ENCODE measurements at regions not wholly inside any gene's neighbourhood (a gene's known extent, or its start where the extent isn't known, plus 50 kb on each side); places are given as distances from the start of the nearest gene placed in this dataset.

GRCh38 chr12:111169032-111169431, 199.9 kb downstream of the PHETA1 start:
- TF ChIP-seq TCF12 (IDR thresholded peaks at IDR 0.05; ENCODE audit: low read depth): no peak
- TF ChIP-seq, protein P1, sequence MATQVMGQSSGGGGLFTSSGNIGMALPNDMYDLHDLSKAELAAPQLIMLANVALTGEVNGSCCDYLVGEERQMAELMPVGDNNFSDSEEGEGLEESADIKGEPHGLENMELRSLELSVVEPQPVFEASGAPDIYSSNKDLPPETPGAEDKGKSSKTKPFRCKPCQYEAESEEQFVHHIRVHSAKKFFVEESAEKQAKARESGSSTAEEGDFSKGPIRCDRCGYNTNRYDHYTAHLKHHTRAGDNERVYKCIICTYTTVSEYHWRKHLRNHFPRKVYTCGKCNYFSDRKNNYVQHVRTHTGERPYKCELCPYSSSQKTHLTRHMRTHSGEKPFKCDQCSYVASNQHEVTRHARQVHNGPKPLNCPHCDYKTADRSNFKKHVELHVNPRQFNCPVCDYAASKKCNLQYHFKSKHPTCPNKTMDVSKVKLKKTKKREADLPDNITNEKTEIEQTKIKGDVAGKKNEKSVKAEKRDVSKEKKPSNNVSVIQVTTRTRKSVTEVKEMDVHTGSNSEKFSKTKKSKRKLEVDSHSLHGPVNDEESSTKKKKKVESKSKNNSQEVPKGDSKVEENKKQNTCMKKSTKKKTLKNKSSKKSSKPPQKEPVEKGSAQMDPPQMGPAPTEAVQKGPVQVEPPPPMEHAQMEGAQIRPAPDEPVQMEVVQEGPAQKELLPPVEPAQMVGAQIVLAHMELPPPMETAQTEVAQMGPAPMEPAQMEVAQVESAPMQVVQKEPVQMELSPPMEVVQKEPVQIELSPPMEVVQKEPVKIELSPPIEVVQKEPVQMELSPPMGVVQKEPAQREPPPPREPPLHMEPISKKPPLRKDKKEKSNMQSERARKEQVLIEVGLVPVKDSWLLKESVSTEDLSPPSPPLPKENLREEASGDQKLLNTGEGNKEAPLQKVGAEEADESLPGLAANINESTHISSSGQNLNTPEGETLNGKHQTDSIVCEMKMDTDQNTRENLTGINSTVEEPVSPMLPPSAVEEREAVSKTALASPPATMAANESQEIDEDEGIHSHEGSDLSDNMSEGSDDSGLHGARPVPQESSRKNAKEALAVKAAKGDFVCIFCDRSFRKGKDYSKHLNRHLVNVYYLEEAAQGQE (IDR thresholded peaks at IDR 0.05; ENCODE audit: low read depth): no peak
- TF ChIP-seq, protein P2, sequence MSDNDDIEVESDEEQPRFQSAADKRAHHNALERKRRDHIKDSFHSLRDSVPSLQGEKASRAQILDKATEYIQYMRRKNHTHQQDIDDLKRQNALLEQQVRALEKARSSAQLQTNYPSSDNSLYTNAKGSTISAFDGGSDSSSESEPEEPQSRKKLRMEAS (IDR thresholded peaks at IDR 0.05): no peak
- no peak for TF ChIP-seq TAF1 (IDR thresholded peaks at IDR 0.05; ENCODE audit: low read depth)
- TF ChIP-seq TEAD4 (IDR thresholded peaks at IDR 0.05): no peak
- TF ChIP-seq, protein P3, sequence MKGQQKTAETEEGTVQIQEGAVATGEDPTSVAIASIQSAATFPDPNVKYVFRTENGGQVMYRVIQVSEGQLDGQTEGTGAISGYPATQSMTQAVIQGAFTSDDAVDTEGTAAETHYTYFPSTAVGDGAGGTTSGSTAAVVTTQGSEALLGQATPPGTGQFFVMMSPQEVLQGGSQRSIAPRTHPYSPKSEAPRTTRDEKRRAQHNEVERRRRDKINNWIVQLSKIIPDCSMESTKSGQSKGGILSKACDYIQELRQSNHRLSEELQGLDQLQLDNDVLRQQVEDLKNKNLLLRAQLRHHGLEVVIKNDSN (IDR thresholded peaks at IDR 0.05): no peak

Data from Ishikawa (cell line).